RPMI7951 (cell line): ENCODE measurements at regions not wholly inside any gene's neighbourhood (a gene's known extent, or its start where the extent isn't known, plus 50 kb on each side); places are given as distances from the start of the nearest gene placed in this dataset.

Experiments
- DNase-seq: peaks from one replicate; pipeline ENCODE4 v3.0.0-alpha.2; 2012; ENCODE audit warnings: low read depth

- DNase-seq, result no peak
Observed at GRCh38 chr4:8526363-8526855, 53.8 kb upstream of the GPR78 start.

GRCh38 chr4:8528713-8529112 is 51.5 kb upstream of the GPR78 start:
- peak; percentile 93 for DNase-seq
